CD4-positive, alpha-beta T cell treated with Interleukin-17A for 1 hour (primary cell): ENCODE measurements at regions not wholly inside any gene's neighbourhood (a gene's known extent, or its start where the extent isn't known, plus 50 kb on each side); places are given as distances from the start of the nearest gene placed in this dataset.
A peak's percentile ranks its signal among the peaks of the same experiment; 100 is the strongest.

Experiments used
- DNase-seq: peaks from one replicate; pipeline ENCODE4 v3.0.0-alpha.2; 2020

- DNase-seq = no peak
Measured at GRCh38 chr2:147100406-147101035, 744.3 kb upstream of the ACVR2A start.

- DNase-seq = no peak
Measured at GRCh38 chr2:147099845-147100244, 745.0 kb upstream of the ACVR2A start.

GRCh38 chr2:147098940-147099339 is 745.9 kb upstream of the ACVR2A start:
- DNase-seq = no peak

- no peak for DNase-seq
Measured at GRCh38 chr2:147097747-147098146, 747.1 kb upstream of the ACVR2A start.

- no peak for DNase-seq
Measured at GRCh38 chr2:147096671-147097070, 748.2 kb upstream of the ACVR2A start.

- no peak for DNase-seq
Measured at GRCh38 chr2:147095376-147095775, 749.5 kb upstream of the ACVR2A start.

- DNase-seq = no peak
Measured at GRCh38 chr2:147094077-147094476, 750.8 kb upstream of the ACVR2A start.

GRCh38 chr2:147092266-147092665 is 752.6 kb upstream of the ACVR2A start:
- DNase-seq = no peak

GRCh38 chr2:147091448-147091847 is 753.4 kb upstream of the ACVR2A start:
- DNase-seq = no peak

- DNase-seq = no peak
Measured at GRCh38 chr2:147088871-147089270, 756.0 kb upstream of the ACVR2A start.

- no peak for DNase-seq
Measured at GRCh38 chr2:147086715-147087114, 758.1 kb upstream of the ACVR2A start.

GRCh38 chr2:147083664-147084063 is 761.2 kb upstream of the ACVR2A start:
- no peak for DNase-seq

GRCh38 chr2:147082850-147083522 is 761.8 kb upstream of the ACVR2A start:
- DNase-seq = peak; percentile 71

GRCh38 chr2:147081831-147082230 is 763.0 kb upstream of the ACVR2A start:
- no peak for DNase-seq

GRCh38 chr2:147076634-147077033 is 768.2 kb upstream of the ACVR2A start:
- no peak for DNase-seq

- no peak for DNase-seq
Measured at GRCh38 chr2:147068071-147068470, 776.8 kb upstream of the ACVR2A start.

GRCh38 chr2:147067136-147067535 is 777.7 kb upstream of the ACVR2A start:
- no peak for DNase-seq

GRCh38 chr2:147062073-147062472 is 782.8 kb upstream of the ACVR2A start:
- no peak for DNase-seq

GRCh38 chr2:147061269-147061668 is 783.6 kb upstream of the ACVR2A start:
- DNase-seq = no peak

GRCh38 chr2:147057892-147058490 is 786.8 kb upstream of the ACVR2A start:
- DNase-seq = no peak

GRCh38 chr2:147051814-147052213 is 793.0 kb upstream of the ACVR2A start:
- no peak for DNase-seq

GRCh38 chr2:147051248-147051647 is 793.6 kb upstream of the ACVR2A start:
- no peak for DNase-seq

- DNase-seq = no peak
Measured at GRCh38 chr2:147049957-147050356, 794.9 kb upstream of the ACVR2A start.

- no peak for DNase-seq
Measured at GRCh38 chr2:147046473-147046872, 798.4 kb upstream of the ACVR2A start.
